ENCODE measurements at regions not wholly inside any gene's neighbourhood (a gene's known extent, or its start where the extent isn't known, plus 50 kb on each side); places are given as distances from the start of the nearest gene placed in this dataset.
"Not testable (repeated sequence)": the region's sequence is repeated elsewhere in the genome, so short reads cannot be mapped to it uniquely, and the experiment has no call there.

- no peak for TF ChIP-seq ZBTB11 (CRISPR knock-in tag; IDR thresholded peaks at IDR 0.05)
- no peak for TF ChIP-seq YY1 (IDR thresholded peaks at IDR 0.05; ENCODE audit: low read depth, low read length)
- TF ChIP-seq, protein P1, sequence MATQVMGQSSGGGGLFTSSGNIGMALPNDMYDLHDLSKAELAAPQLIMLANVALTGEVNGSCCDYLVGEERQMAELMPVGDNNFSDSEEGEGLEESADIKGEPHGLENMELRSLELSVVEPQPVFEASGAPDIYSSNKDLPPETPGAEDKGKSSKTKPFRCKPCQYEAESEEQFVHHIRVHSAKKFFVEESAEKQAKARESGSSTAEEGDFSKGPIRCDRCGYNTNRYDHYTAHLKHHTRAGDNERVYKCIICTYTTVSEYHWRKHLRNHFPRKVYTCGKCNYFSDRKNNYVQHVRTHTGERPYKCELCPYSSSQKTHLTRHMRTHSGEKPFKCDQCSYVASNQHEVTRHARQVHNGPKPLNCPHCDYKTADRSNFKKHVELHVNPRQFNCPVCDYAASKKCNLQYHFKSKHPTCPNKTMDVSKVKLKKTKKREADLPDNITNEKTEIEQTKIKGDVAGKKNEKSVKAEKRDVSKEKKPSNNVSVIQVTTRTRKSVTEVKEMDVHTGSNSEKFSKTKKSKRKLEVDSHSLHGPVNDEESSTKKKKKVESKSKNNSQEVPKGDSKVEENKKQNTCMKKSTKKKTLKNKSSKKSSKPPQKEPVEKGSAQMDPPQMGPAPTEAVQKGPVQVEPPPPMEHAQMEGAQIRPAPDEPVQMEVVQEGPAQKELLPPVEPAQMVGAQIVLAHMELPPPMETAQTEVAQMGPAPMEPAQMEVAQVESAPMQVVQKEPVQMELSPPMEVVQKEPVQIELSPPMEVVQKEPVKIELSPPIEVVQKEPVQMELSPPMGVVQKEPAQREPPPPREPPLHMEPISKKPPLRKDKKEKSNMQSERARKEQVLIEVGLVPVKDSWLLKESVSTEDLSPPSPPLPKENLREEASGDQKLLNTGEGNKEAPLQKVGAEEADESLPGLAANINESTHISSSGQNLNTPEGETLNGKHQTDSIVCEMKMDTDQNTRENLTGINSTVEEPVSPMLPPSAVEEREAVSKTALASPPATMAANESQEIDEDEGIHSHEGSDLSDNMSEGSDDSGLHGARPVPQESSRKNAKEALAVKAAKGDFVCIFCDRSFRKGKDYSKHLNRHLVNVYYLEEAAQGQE (IDR thresholded peaks at IDR 0.05; ENCODE audit: low read depth, low read length) = no peak
- no peak for TF ChIP-seq PML (IDR thresholded peaks at IDR 0.05; ENCODE audit: low read length)
- TF ChIP-seq SRF (IDR thresholded peaks at IDR 0.05; ENCODE audit: low read depth in 2 of 2, low read length in 2 of 2) = no peak
Observed at GRCh38 chr15:23797747-23798446, 110.8 kb upstream of the NDN start (continued).

- CTCF ChIA-PET = no interaction called here
- Histone ChIP-seq H3K9ac (ENCODE audit: control insufficient read depth, insufficient read depth, low read length) (no peak overlapping the region), H3K27ac (ENCODE audit: control insufficient read depth, insufficient read depth) (no peak overlapping the region), H2AFZ (ENCODE audit: control insufficient read depth, low read depth, low read length) (no peak overlapping the region), H3K79me2 (ENCODE audit: control insufficient read depth, insufficient read depth, low read length) (no peaks in the 10 kb centered on the region), H3K9me3 (replicated peaks; ENCODE audit: control insufficient read depth, insufficient read depth, low read length) (no peaks in the 10 kb centered on the region; the same call in 2 of the 3 replicates), H3K36me3 (ENCODE audit: control insufficient read depth in 2 of 2, insufficient read depth in 2 of 2, low read length in 1 of 2) (no peaks in the 10 kb centered on the region), H3K4me3 (no peak overlapping the region), H3K4me1 (ENCODE audit: control insufficient read depth, insufficient read depth, low read length) (no peaks in the 10 kb centered on the region), H3K27me3 (replicated peaks in 1 of 2; ENCODE audit: control insufficient read depth in 2 of 2, insufficient read depth in 2 of 2, low read length in 1 of 2) (no peaks in the 10 kb centered on the region), H3K4me2 (ENCODE audit: control insufficient read depth, insufficient read depth) (no peak overlapping the region), H4K20me1 (ENCODE audit: control insufficient read depth, insufficient read depth) (no peaks in the 10 kb centered on the region)
- TF ChIP-seq ZNF622 (IDR thresholded peaks at IDR 0.05) (no peak), CHD4 (IDR thresholded peaks at IDR 0.05) (no peak)
- no TSS peak for BruUV-seq (replicated peaks)
- ATAC-seq (no peak), DNase-seq (ENCODE audit: low read depth, low spot score) (no peak), FAIRE-seq (no peak)
- in situ Hi-C loops (cut with MboI) (no loop called here), intact Hi-C loops (cut with micrococcal nuclease; ENCODE audit: unreplicated experiment) (no loop called here)
- RAD21 ChIA-PET (ENCODE audit: unreplicated experiment) = no interaction called here
- WGBS (ENCODE audit: insufficient coverage, insufficient replicate concordance, low lambda C conversion rate, missing lambda C conversion rate) = 0% methylated on average over 2 of the region's 2 CpGs
- POLR2A ChIA-PET = no interaction called here
- SMC1A ChIA-PET (ENCODE audit: uncharacterized antibody, unreplicated experiment) = no interaction called here
Observed at GRCh38 chr15:23801881-23802280, 114.8 kb upstream of the NDN start.

- in situ Hi-C loops (cut with MboI); H3K9ac ChIP-seq (ENCODE audit: control insufficient read depth, insufficient read depth, low read length); intact Hi-C loops (cut with micrococcal nuclease; ENCODE audit: unreplicated experiment); POLR2A ChIA-PET; H4K20me1 ChIP-seq (ENCODE audit: control insufficient read depth, insufficient read depth); H3K27ac ChIP-seq (ENCODE audit: control insufficient read depth, insufficient read depth); CTCF ChIA-PET; H3K36me3 ChIP-seq (ENCODE audit: control insufficient read depth in 2 of 2, insufficient read depth in 2 of 2, low read length in 1 of 2); SMC1A ChIA-PET (ENCODE audit: uncharacterized antibody, unreplicated experiment); RAD21 ChIA-PET (ENCODE audit: unreplicated experiment); H3K4me1 ChIP-seq (ENCODE audit: control insufficient read depth, insufficient read depth, low read length); ATAC-seq; DNase-seq (ENCODE audit: low read depth, low spot score); H3K4me3 ChIP-seq; H3K9me3 ChIP-seq (replicated peaks; ENCODE audit: control insufficient read depth, insufficient read depth, low read length); H3K27me3 ChIP-seq (replicated peaks in 1 of 2; ENCODE audit: control insufficient read depth in 2 of 2, insufficient read depth in 2 of 2, low read length in 1 of 2); H2AFZ ChIP-seq (ENCODE audit: control insufficient read depth, low read depth, low read length); FAIRE-seq; H3K4me2 ChIP-seq (ENCODE audit: control insufficient read depth, insufficient read depth); H3K79me2 ChIP-seq (ENCODE audit: control insufficient read depth, insufficient read depth, low read length); BruUV-seq (replicated peaks): not testable (repeated sequence)
- WGBS (ENCODE audit: insufficient coverage, insufficient replicate concordance, low lambda C conversion rate, missing lambda C conversion rate) = 58% methylated on average over 31 of the region's 37 CpGs
Observed at GRCh38 chr15:23802896-23803435, 115.9 kb upstream of the NDN start.

Measured in GM12878 (cell line).